ENCODE measurements at regions not wholly inside any gene's neighbourhood (a gene's known extent, or its start where the extent isn't known, plus 50 kb on each side); places are given as distances from the start of the nearest gene placed in this dataset.
A peak's percentile ranks its signal among the peaks of the same experiment; 100 is the strongest.

DNA sequence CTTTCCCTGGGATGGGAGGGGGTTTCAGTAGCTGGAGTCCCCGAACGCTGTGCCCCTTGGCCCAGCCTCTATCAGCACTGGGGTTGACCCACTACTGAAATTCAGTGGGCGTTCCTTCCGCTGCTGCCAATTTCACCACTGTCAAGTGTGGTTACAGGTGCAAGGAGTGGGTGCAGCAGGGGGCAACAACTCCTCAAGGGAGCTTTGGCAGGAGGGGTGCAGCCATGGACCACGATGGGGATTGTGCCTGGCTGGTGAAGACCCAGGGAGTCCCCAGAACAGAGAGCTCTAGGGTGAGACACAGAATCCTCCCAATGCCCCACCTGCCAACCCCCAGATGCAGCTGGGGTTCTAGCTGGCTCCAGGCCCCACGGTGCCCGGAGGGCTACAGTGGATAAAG, 123.5 kb upstream of the SDK2 start:
- intact Hi-C loops (cut with DNase I; ENCODE audit: low total_unique reads): no loop called here
- Histone ChIP-seq H3K27me3 (no peaks in the 10 kb centered on the region), H3K36me3 (no peaks in the 10 kb centered on the region), H3K27ac (no peak overlapping the region), H3K9me3 (no peaks in the 10 kb centered on the region), H3K4me1 (no peaks in the 10 kb centered on the region), H3K4me3 (no peak overlapping the region)
- no peak for DNase-seq
- no peak for TF ChIP-seq POLR2A (IDR thresholded peaks at IDR 0.05)
- TF ChIP-seq, protein P1, sequence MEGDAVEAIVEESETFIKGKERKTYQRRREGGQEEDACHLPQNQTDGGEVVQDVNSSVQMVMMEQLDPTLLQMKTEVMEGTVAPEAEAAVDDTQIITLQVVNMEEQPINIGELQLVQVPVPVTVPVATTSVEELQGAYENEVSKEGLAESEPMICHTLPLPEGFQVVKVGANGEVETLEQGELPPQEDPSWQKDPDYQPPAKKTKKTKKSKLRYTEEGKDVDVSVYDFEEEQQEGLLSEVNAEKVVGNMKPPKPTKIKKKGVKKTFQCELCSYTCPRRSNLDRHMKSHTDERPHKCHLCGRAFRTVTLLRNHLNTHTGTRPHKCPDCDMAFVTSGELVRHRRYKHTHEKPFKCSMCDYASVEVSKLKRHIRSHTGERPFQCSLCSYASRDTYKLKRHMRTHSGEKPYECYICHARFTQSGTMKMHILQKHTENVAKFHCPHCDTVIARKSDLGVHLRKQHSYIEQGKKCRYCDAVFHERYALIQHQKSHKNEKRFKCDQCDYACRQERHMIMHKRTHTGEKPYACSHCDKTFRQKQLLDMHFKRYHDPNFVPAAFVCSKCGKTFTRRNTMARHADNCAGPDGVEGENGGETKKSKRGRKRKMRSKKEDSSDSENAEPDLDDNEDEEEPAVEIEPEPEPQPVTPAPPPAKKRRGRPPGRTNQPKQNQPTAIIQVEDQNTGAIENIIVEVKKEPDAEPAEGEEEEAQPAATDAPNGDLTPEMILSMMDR (IDR thresholded peaks at IDR 0.05): no peak

DNA sequence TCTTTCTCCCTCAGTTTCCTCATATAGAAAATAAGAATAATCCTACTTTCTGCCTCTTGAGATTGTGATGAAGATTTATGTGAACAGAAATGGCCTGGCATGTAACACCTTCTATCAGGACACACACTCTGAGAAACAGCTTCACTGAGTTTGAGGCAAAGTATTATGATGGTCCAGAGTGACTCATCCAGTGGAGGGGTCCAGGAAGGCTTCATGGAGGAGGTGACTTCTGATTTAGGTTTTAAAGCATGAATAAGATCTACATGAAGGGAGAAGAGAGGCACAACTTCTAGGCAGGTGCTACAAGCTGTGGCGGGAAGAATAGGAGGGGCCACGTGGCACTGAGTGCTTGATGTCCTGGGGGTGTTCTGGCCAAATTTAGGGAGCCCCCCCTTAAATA, 124.4 kb upstream of the SDK2 start:
- intact Hi-C loops (cut with DNase I; ENCODE audit: low total_unique reads): no loop called here
- Histone ChIP-seq H3K27ac (no peak overlapping the region), H3K4me1 (no peaks in the 10 kb centered on the region), H3K27me3 (no peaks in the 10 kb centered on the region), H3K4me3 (no peak overlapping the region), H3K9me3 (no peaks in the 10 kb centered on the region), H3K36me3 (no peaks in the 10 kb centered on the region)
- TF ChIP-seq, protein P1 (IDR thresholded peaks at IDR 0.05): no peak
- no peak for TF ChIP-seq POLR2A (IDR thresholded peaks at IDR 0.05)
- DNase-seq: no peak

DNA sequence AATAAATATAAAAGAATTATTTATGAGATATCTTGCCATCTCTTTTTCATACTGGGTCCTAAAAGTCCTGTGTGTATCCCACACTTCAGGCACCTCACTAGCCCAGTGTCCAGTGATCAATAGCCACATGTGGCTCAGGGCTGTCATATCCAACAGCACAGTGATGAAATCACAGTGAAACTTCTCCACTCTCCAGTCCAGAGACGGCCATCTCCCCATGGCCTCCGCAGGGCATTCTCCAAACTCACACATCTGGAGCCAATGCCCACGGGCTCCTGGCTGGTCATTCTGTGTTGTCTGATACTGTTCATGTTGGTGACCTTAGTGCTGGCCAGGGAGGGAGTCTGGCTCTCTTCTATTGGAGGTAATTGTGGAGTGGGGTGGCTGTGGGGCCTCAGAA, 125.2 kb upstream of the SDK2 start:
- H3K9me3 ChIP-seq: no peaks in the 10 kb centered on the region
- TF ChIP-seq, protein P1 (IDR thresholded peaks at IDR 0.05): no peak
- no peak for TF ChIP-seq POLR2A (IDR thresholded peaks at IDR 0.05)
- intact Hi-C loops (cut with DNase I; ENCODE audit: low total_unique reads): no loop called here
- no peaks in the 10 kb centered on the region for H3K36me3 ChIP-seq
- no peak overlapping the region for H3K27ac ChIP-seq
- no peak overlapping the region for H3K4me3 ChIP-seq
- no peaks in the 10 kb centered on the region for H3K27me3 ChIP-seq
- no peak for DNase-seq
- H3K4me1 ChIP-seq: no peaks in the 10 kb centered on the region

DNA sequence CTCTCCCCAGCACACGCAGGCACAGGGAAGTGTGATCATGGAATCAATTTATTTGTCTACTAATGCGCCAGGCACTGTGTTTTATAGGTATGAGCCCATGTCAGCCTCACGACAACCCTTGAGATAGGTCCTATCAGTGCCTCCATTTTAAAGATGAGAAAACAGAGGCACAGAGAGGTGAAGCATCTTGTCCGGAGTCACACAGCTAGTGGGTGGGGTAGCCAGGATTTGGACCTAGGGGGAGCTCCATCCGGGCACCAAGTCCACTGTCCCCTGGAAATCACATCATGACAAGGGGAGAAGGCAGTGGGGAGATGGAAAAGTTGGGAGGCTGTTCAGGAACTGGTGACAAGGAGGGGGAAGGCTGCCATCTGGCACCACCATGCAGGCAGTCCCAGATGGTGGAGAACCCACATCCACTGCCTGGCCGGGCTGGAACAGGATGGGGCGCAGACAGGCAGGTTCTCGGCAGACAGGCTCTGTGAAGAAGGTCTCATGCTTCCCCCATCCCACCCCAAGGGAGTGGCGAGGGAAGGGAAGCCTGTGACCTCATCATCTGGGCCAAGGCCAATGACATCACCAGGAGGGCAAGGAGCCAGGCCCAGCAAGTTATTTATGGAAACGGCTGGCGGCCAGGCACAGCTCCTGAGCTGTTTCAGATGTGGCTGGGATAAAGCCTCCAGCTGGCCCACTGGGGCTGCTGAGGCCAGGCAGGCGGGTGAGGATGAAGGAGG, 126.0 kb upstream of the SDK2 start:
- H3K27ac ChIP-seq: no peak overlapping the region
- intact Hi-C loops (cut with DNase I; ENCODE audit: low total_unique reads): no loop called here

DNA sequence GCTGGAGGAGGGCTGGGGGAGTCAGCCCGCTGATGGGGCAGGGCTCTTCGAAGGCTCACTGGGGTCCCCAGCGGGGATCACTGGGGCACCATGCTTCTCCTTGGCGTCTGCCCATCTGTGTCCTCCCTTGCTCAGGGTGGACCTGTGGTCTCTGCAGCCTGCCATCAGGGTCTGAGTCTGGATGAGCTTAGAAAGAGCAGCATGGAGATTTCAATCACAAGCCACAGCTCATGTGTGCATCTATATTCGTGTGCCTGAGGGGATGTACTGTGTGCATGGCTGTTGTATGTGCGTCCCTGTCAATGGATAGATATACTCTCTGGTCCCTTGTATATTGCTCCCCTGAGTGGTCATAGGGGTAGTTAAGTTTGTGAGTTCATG, 126.6 kb upstream of the SDK2 start:
- no peaks in the 10 kb centered on the region for H3K4me1 ChIP-seq
- TF ChIP-seq, protein P1 (IDR thresholded peaks at IDR 0.05): no peak
- no peak for TF ChIP-seq POLR2A (IDR thresholded peaks at IDR 0.05)
- no peaks in the 10 kb centered on the region for H3K27me3 ChIP-seq
- no peak overlapping the region for H3K4me3 ChIP-seq
- H3K36me3 ChIP-seq: no peaks in the 10 kb centered on the region
- no peak for DNase-seq
- no peaks in the 10 kb centered on the region for H3K9me3 ChIP-seq
- no peak overlapping the region for H3K27ac ChIP-seq
- intact Hi-C loops (cut with DNase I; ENCODE audit: low total_unique reads): no loop called here

More for the DNA sequence above, 126.0 kb upstream of the SDK2 start:
- Histone ChIP-seq H3K36me3 (no peaks in the 10 kb centered on the region), H3K4me3 (no peak overlapping the region), H3K4me1 (no peaks in the 10 kb centered on the region), H3K27me3 (no peaks in the 10 kb centered on the region), H3K9me3 (no peaks in the 10 kb centered on the region)
- TF ChIP-seq POLR2A (IDR thresholded peaks at IDR 0.05): no peak
- TF ChIP-seq, protein P1 (IDR thresholded peaks at IDR 0.05): no peak
- DNase-seq: peak; percentile 79 to 87

All from uterus (tissue), 3 donors.